HEK293T (cell line): ENCODE measurements at regions not wholly inside any gene's neighbourhood (a gene's known extent, or its start where the extent isn't known, plus 50 kb on each side); places are given as distances from the start of the nearest gene placed in this dataset.

Experiments used
- CTCF ChIA-PET: fragments of 350-600 bp; formaldehyde crosslinking; extraction: SDS; loops from one replicate; lab custom pipeline; 2021; ENCODE audit warnings: antibody characterized with exemption, inconsistent platforms; lab: Yijun Ruan, JAX
- POLR2A ChIA-PET: fragments of 350-600 bp; formaldehyde crosslinking; extraction: SDS; loops from one replicate; lab custom pipeline; 2020; ENCODE audit warnings: antibody characterized with exemption, inconsistent platforms; lab: Yijun Ruan, JAX
- DNase-seq: peaks from one replicate; pipeline ENCODE4 v3.0.0; 2012; ENCODE audit warnings: mixed read lengths; ENCODE audit errors: extremely low spot score
- ARNT ChIP-seq: fragments of 450-650 bp; IDR thresholded peaks from 2 replicates; pipeline ENCODE4 v1.6.1; 2017; ENCODE audit warnings: mild to moderate bottlenecking
- BHLHE40 ChIP-seq: fragments of 450-650 bp; IDR thresholded peaks from 2 replicates; pipeline ENCODE4 v1.6.1; 2016; ENCODE audit warnings: mild to moderate bottlenecking, moderate library complexity, borderline replicate concordance
- CTBP1 ChIP-seq: fragments of 450-650 bp; IDR thresholded peaks from 2 replicates; pipeline ENCODE4 v1.6.1; 2016; ENCODE audit warnings: borderline replicate concordance
- ELF4 ChIP-seq: fragments of 450-650 bp; IDR thresholded peaks from 2 replicates; pipeline ENCODE4 v1.6.1; 2017; ENCODE audit warnings: antibody characterized with exemption
- FOXA1 ChIP-seq: fragments of 450-650 bp; IDR thresholded peaks from 2 replicates; pipeline ENCODE4 v1.6.1; 2016; ENCODE audit warnings: mild to moderate bottlenecking
- FOXK2 ChIP-seq: fragments of 450-650 bp; IDR thresholded peaks from 2 replicates; pipeline ENCODE4 v1.6.1; 2016; ENCODE audit warnings: mild to moderate bottlenecking
- FOXM1 ChIP-seq: fragments of 450-650 bp; IDR thresholded peaks from 2 replicates; pipeline ENCODE4 v1.6.1; 2017; ENCODE audit warnings: mild to moderate bottlenecking, borderline replicate concordance
- HDGF ChIP-seq: fragments of 450-650 bp; IDR thresholded peaks from 2 replicates; pipeline ENCODE4 v1.6.1; 2017; ENCODE audit warnings: antibody characterized with exemption, borderline replicate concordance
- L3MBTL2 ChIP-seq: fragments of 450-650 bp; conservative IDR thresholded peaks from 2 replicates; pipeline ENCODE4 v1.6.1; 2016; ENCODE audit warnings: mild to moderate bottlenecking
- LEF1 ChIP-seq: fragments of 450-650 bp; IDR thresholded peaks from 2 replicates; pipeline ENCODE4 v1.6.1; 2017; ENCODE audit warnings: mild to moderate bottlenecking, borderline replicate concordance
- NFRKB ChIP-seq: fragments of 450-650 bp; IDR thresholded peaks from 2 replicates; pipeline ENCODE4 v1.6.1; 2016; ENCODE audit warnings: mild to moderate bottlenecking, moderate library complexity
- SP1 ChIP-seq: fragments of 450-650 bp; IDR thresholded peaks from 2 replicates; pipeline ENCODE4 v1.6.1; 2017
- SUZ12 ChIP-seq: fragments of 450-650 bp; IDR thresholded peaks from 2 replicates; pipeline ENCODE4 v1.6.1; 2016; ENCODE audit warnings: mild to moderate bottlenecking
- TARDBP ChIP-seq: fragments of 450-650 bp; IDR thresholded peaks from 2 replicates; pipeline ENCODE4 v1.6.1; 2016
- ZNF384 ChIP-seq: fragments of 450-650 bp; IDR thresholded peaks from 2 replicates; pipeline ENCODE4 v1.6.1; 2016
- TF ChIP-seq, protein P1 (sequence below): fragments of 450-650 bp; IDR thresholded peaks from 2 replicates; pipeline ENCODE4 v1.6.1; 2016

DNA sequence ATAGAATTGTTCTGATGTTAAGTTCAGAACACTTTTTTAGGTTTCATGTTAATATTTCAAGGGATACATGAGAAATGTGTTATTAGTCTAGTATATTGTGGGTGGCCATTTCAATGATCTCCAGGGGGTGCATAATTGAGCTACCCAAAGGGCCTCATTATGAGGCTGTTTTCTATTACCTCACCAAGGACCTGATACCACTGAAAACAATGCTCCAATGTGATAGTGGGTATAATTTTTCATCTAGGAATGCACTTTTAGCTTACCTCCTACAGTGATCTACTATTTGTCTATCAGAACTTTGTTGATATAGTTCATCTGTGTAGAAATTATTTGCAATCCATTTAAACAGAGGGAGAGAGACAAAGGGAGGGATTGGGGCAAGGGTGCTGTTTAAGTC is 106.8 kb upstream of the HS3ST5 start:
- no peak for DNase-seq
- no peak for TF ChIP-seq L3MBTL2
- TF ChIP-seq LEF1: no peak
- TF ChIP-seq ARNT: no peak
- no peak for TF ChIP-seq FOXM1
- no peak for TF ChIP-seq ZNF384
- TF ChIP-seq ELF4: no peak
- TF ChIP-seq HDGF: no peak
- no peak for TF ChIP-seq NFRKB
- ChIA-PET CTCF (interaction anchor here (0.6 kb wide), 1 partner anchor 19 kb away, joined by 4 read pairs; no protein-coding TSS in a partner anchor), POLR2A (no interaction called here)

DNA sequence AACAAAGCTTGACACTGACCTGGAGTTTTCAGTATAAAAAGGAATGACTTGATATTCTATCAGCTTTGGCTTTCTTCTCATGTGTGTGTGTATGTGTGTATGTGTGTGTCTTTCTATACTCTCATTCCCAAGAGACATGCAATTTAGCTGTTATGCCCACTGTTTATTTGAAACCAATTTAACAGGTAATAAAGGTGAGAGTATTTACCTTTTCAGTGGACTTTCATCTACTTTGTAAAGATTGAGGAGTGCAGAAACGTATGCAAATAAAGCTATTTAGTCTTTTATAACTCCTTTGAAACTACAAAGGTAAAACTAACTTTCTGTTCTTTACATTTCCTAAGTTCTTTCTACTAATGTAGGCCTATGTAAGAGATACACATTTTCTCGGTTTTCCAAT is 103.5 kb upstream of the HS3ST5 start:
- ChIA-PET POLR2A (no interaction called here), CTCF (no interaction called here)
- DNase-seq: no peak
- TF ChIP-seq, protein P1, sequence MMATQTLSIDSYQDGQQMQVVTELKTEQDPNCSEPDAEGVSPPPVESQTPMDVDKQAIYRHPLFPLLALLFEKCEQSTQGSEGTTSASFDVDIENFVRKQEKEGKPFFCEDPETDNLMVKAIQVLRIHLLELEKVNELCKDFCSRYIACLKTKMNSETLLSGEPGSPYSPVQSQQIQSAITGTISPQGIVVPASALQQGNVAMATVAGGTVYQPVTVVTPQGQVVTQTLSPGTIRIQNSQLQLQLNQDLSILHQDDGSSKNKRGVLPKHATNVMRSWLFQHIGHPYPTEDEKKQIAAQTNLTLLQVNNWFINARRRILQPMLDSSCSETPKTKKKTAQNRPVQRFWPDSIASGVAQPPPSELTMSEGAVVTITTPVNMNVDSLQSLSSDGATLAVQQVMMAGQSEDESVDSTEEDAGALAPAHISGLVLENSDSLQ: no peak
- TF ChIP-seq NFRKB (no peak), HDGF (no peak), SUZ12 (no peak), LEF1 (no peak), CTBP1 (no peak), SP1 (no peak), TARDBP (no peak), FOXA1 (no peak), FOXM1 (no peak), BHLHE40 (no peak), FOXK2 (no peak), L3MBTL2 (no peak), ELF4 (no peak), ARNT (no peak), ZNF384 (no peak)

DNA sequence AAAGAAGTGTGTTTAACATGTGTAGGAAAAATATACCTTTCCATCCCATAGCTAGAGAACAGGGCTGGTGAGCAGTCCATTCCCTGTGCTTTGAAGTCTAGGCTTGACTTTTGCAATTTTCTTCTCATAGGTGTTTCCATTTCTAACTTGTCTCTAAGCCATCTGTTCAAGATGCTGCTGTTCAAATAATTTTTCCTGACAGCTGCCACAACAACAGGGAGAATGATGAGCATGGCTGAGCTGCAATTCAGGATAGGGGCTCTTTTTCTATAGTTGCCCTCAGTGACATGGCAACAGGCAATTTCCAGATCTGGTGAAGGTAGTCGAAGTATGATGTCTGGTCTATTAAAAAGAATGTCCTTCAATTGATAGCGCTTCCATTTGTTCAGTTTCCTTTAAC is 103.0 kb upstream of the HS3ST5 start:
- POLR2A ChIA-PET: no interaction called here
- CTCF ChIA-PET: no interaction called here
- no peak for DNase-seq
- TF ChIP-seq SP1 (no peak), TARDBP (no peak), FOXA1 (no peak)

DNA sequence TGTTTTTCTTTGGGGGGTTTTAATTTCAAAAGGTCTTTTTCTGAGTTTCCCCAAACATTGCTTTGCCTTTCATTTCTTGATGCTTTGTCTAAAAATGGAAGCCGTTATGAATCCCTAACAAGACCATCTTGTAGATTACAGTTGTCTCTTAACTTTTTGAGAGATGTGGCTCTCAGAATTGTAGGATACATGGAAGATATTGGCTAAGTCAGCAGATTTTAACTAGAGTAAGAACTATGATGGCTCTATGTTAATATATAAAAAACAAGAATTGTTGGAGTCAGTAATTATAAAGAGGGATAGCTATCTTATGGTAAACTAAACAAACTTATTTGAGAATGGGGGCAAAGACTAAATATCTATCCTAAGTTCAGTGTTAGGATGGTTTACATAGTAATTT is 96.6 kb upstream of the HS3ST5 start:
- ChIA-PET CTCF (interaction anchor here (0.7 kb wide), 1 partner anchor 14 kb away, joined by 3 read pairs; no protein-coding TSS in a partner anchor), POLR2A (no interaction called here)
- no peak for TF ChIP-seq ELF4
- no peak for TF ChIP-seq ARNT
- TF ChIP-seq HDGF: no peak
- TF ChIP-seq, protein P1: no peak
- TF ChIP-seq NFRKB: no peak
- no peak for TF ChIP-seq SUZ12
- TF ChIP-seq CTBP1: no peak
- TF ChIP-seq TARDBP: no peak
- TF ChIP-seq FOXA1: no peak
- no peak for TF ChIP-seq BHLHE40
- no peak for TF ChIP-seq SP1
- no peak for TF ChIP-seq FOXK2
- no peak for TF ChIP-seq FOXM1
- TF ChIP-seq ZNF384: no peak
- no peak for TF ChIP-seq LEF1
- no peak for TF ChIP-seq L3MBTL2
- no peak for DNase-seq

DNA sequence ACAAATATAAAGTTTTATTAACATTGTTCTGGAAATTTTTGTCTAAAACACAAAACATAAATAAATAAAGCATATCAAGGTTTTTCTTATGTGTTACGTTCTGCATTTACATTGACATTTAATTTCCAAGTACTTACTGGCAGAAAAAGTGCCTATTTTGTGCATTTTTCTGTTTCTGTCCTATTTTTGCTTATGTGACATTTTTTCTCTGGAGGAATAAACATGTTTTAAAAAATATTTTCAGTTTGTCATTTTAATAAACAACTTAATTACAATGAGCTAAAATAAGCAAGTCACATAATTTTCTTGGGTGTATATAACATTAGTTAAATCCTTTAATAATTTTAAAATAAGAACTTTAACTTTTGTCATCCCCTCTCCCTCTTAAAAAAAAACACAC is 94.4 kb upstream of the HS3ST5 start:
- ChIA-PET POLR2A (no interaction called here), CTCF (interaction anchor here (0.7 kb wide), 1 partner anchor 1386 kb away, joined by 3 read pairs; no protein-coding TSS in a partner anchor)
- TF ChIP-seq CTBP1: no peak
- no peak for TF ChIP-seq ZNF384
- TF ChIP-seq FOXM1: no peak
- no peak for TF ChIP-seq SUZ12
- no peak for TF ChIP-seq FOXK2
- TF ChIP-seq LEF1: no peak
- no peak for TF ChIP-seq ELF4
- TF ChIP-seq, protein P1: no peak
- TF ChIP-seq NFRKB: no peak
- TF ChIP-seq L3MBTL2: no peak
- TF ChIP-seq SP1: no peak
- TF ChIP-seq TARDBP: no peak
- no peak for DNase-seq

DNA sequence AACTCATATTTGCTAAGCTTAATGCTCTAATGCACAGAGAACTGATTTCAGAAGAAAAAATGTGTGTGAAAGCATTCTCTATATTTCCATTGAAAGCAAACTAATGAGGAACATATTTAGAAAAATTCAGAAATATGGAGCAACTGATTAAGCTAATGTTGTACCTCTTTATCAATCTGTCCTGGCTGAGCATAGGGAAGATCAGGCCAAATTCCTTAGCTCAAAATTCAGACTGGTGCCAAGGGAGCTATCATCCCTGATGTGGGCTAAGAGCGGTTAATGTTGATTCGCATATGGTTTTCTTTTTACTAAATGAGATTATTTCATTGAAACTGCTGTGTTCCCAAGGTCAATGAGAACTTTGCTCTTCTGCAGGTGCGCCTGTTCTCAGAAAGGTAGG is 93.9 kb upstream of the HS3ST5 start:
- DNase-seq: no peak
- ChIA-PET POLR2A (no interaction called here), CTCF (no interaction called here)
- TF ChIP-seq FOXK2 (no peak), SUZ12 (no peak), FOXA1 (no peak), FOXM1 (no peak), CTBP1 (no peak), L3MBTL2 (no peak), SP1 (no peak), ARNT (no peak), TARDBP (no peak), HDGF (no peak), BHLHE40 (no peak), ZNF384 (no peak), LEF1 (no peak), ELF4 (no peak), NFRKB (no peak)
- TF ChIP-seq, protein P1: no peak
